HL-60 (cell line): ENCODE measurements at regions not wholly inside any gene's neighbourhood (a gene's known extent, or its start where the extent isn't known, plus 50 kb on each side); places are given as distances from the start of the nearest gene placed in this dataset.

Experiments used
- CTCF ChIP-seq: IDR thresholded peaks from one replicate; pipeline ENCODE4 v1.5.1; 2011; ENCODE audit warnings: low read length, control low read depth, inconsistent platforms; ENCODE audit not compliant: insufficient read depth
- GABPA ChIP-seq: IDR thresholded peaks from 2 replicates; pipeline ENCODE4 v1.6.1; 2012; ENCODE audit warnings: low read depth
- POLR2AphosphoS5 ChIP-seq: IDR thresholded peaks from 2 replicates; pipeline ENCODE4 v1.6.1; 2012; ENCODE audit warnings: low read depth
- SPI1 ChIP-seq: IDR thresholded peaks from 2 replicates; pipeline ENCODE4 v1.6.1; 2012; ENCODE audit warnings: low read depth, mild to moderate bottlenecking, borderline replicate concordance
- TF ChIP-seq, protein P1 (sequence below): IDR thresholded peaks from 2 replicates; pipeline ENCODE4 v1.6.1; 2012; ENCODE audit warnings: low read depth; ENCODE audit not compliant: insufficient replicate concordance

- TF ChIP-seq CTCF = no peak
- TF ChIP-seq, protein P1, sequence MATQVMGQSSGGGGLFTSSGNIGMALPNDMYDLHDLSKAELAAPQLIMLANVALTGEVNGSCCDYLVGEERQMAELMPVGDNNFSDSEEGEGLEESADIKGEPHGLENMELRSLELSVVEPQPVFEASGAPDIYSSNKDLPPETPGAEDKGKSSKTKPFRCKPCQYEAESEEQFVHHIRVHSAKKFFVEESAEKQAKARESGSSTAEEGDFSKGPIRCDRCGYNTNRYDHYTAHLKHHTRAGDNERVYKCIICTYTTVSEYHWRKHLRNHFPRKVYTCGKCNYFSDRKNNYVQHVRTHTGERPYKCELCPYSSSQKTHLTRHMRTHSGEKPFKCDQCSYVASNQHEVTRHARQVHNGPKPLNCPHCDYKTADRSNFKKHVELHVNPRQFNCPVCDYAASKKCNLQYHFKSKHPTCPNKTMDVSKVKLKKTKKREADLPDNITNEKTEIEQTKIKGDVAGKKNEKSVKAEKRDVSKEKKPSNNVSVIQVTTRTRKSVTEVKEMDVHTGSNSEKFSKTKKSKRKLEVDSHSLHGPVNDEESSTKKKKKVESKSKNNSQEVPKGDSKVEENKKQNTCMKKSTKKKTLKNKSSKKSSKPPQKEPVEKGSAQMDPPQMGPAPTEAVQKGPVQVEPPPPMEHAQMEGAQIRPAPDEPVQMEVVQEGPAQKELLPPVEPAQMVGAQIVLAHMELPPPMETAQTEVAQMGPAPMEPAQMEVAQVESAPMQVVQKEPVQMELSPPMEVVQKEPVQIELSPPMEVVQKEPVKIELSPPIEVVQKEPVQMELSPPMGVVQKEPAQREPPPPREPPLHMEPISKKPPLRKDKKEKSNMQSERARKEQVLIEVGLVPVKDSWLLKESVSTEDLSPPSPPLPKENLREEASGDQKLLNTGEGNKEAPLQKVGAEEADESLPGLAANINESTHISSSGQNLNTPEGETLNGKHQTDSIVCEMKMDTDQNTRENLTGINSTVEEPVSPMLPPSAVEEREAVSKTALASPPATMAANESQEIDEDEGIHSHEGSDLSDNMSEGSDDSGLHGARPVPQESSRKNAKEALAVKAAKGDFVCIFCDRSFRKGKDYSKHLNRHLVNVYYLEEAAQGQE = no peak
- no peak for TF ChIP-seq POLR2AphosphoS5
- no peak for TF ChIP-seq GABPA
- TF ChIP-seq SPI1 = no peak
These were observed 182.7 kb upstream of the CSNK1A1L start for GRCh38 chr13:37288057-37288720.
